ENCODE measurements at regions not wholly inside any gene's neighbourhood (a gene's known extent, or its start where the extent isn't known, plus 50 kb on each side); places are given as distances from the start of the nearest gene placed in this dataset.

DNA sequence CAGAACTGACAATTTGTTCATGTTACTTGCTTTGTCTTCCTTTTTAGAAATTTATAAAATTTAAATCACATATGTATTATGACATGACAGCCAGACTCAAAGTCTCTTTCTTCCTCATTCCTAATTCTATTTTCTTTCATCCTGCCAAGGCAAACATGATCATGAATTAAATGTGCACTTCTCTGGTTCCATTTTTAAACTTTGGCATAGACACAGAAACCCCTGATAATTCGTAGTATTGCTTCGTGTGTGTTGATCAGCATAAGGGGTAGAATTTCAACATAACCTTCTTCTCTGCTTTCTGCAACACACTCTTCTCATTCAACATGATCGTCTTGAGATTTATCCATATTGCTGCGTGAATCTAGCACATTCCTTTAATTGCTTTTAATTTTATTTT, 156.5 kb downstream of the AIPL1 start:
- intact Hi-C loops (cut with micrococcal nuclease): no loop called here

DNA sequence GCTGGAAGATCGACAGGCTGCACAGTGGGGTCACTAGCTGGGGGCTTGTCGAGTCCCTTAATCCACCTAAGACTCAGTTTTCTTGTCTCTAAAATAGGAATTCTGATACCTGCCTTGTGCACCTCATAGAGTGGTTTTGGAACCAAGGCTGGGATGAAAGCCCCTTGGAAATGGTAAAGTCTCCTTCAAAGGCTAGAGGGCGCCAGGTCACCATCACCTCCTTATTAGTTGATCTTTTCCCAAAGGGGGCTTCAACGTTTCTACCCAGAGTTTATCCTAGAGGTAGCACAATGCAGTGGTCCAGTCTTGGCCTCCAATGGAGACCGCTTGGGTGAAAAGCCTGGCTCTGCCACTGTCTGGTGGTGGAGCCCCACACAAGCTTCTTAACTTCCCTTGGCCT, 158.2 kb downstream of the AIPL1 start:
- Histone ChIP-seq H2AFZ (ENCODE audit: low read depth, low read length) (no peak overlapping the region), H3K79me2 (ENCODE audit: control insufficient read depth, insufficient read depth, low read length) (no peaks in the 10 kb centered on the region), H3K4me1 (ENCODE audit: control insufficient read depth, extremely low read depth, insufficient read depth, low read length) (no peaks in the 10 kb centered on the region), H3K9me1 (replicated peaks; ENCODE audit: control insufficient read depth, extremely low read depth, insufficient read depth, low read length) (no peaks in the 10 kb centered on the region), H3K27ac (ENCODE audit: insufficient read depth, low read depth, low read length) (no peak overlapping the region), H3K4me2 (ENCODE audit: insufficient read depth, low read length) (no peak overlapping the region), H3K9ac (replicated peaks; ENCODE audit: extremely low read depth, insufficient read depth, low read length) (no peak overlapping the region), H4K20me1 (replicated peaks; ENCODE audit: control insufficient read depth, extremely low read depth, insufficient read depth, low read length) (no peaks in the 10 kb centered on the region), H3K36me3 (ENCODE audit: control insufficient read depth in 2 of 2, extremely low read depth in 1 of 2, insufficient read depth in 2 of 2, low read length in 2 of 2) (no peaks in the 10 kb centered on the region), H3K27me3 (ENCODE audit: control insufficient read depth in 2 of 2, insufficient read depth in 2 of 2, low read length in 2 of 2) (peaks cover 0 to 2% of the 10 kb centered on the region in 2 experiments), H3K4me3 (replicated peaks in 1 of 3; ENCODE audit: insufficient read depth in 1 of 3, low read depth in 1 of 3, low read length in 3 of 3) (no peak overlapping the region), H3K9me3 (replicated peaks; ENCODE audit: control insufficient read depth, insufficient read depth, low read length) (no peaks in the 10 kb centered on the region)
- CTCF ChIA-PET: interaction anchor here (1.0 kb wide), 1 partner anchor 10 kb away, joined by 3 read pairs; no protein-coding TSS in a partner anchor
- no peak for DNase-seq (ENCODE audit: low read depth, low spot score)
- TF ChIP-seq MYC (IDR thresholded peaks at IDR 0.05; ENCODE audit: low read depth, low read length): no peak
- TF ChIP-seq POLR2AphosphoS5 (IDR thresholded peaks at IDR 0.05; ENCODE audit: insufficient read depth, low read depth, low read length): no peak
- no peak for TF ChIP-seq JUN (IDR thresholded peaks at IDR 0.05; ENCODE audit: borderline replicate concordance, insufficient read depth, insufficient read length, low read depth)
- TF ChIP-seq, protein P1, sequence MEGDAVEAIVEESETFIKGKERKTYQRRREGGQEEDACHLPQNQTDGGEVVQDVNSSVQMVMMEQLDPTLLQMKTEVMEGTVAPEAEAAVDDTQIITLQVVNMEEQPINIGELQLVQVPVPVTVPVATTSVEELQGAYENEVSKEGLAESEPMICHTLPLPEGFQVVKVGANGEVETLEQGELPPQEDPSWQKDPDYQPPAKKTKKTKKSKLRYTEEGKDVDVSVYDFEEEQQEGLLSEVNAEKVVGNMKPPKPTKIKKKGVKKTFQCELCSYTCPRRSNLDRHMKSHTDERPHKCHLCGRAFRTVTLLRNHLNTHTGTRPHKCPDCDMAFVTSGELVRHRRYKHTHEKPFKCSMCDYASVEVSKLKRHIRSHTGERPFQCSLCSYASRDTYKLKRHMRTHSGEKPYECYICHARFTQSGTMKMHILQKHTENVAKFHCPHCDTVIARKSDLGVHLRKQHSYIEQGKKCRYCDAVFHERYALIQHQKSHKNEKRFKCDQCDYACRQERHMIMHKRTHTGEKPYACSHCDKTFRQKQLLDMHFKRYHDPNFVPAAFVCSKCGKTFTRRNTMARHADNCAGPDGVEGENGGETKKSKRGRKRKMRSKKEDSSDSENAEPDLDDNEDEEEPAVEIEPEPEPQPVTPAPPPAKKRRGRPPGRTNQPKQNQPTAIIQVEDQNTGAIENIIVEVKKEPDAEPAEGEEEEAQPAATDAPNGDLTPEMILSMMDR (IDR thresholded peaks at IDR 0.05; ENCODE audit: extremely low read depth in 1 of 2, insufficient read depth in 1 of 2, low read depth in 1 of 2, low read length in 2 of 2): peak in 1 of 2 donors; percentile 22
- BruUV-seq (replicated peaks): no TSS peak
- dilution Hi-C loops (cut with MboI; ENCODE audit: extremely low pct_ligation_motif_present, low sequenced_read_pairs) (no loop called here), intact Hi-C loops (cut with micrococcal nuclease) (loop anchor here (1.0 kb wide), 1 partner anchor 137 kb away; no protein-coding TSS in a partner anchor)
- no peak for FAIRE-seq
- POLR2A ChIA-PET: no interaction called here

More for the DNA sequence above, 156.5 kb downstream of the AIPL1 start:
- POLR2A ChIA-PET: no interaction called here
- no peak overlapping the region for H3K4me2 ChIP-seq (ENCODE audit: insufficient read depth, low read length)
- CTCF ChIA-PET: interaction anchor here (1.4 kb wide), 1 partner anchor 9 kb away, joined by 5 read pairs; no protein-coding TSS in a partner anchor
- H2AFZ ChIP-seq (ENCODE audit: low read depth, low read length): no peak overlapping the region
- no peak overlapping the region for H3K9ac ChIP-seq (replicated peaks; ENCODE audit: extremely low read depth, insufficient read depth, low read length)
- FAIRE-seq (no peak), DNase-seq (ENCODE audit: low read depth, low spot score) (no peak)
- peaks cover 0 to 2% of the 10 kb centered on the region in 2 experiments for H3K27me3 ChIP-seq (ENCODE audit: control insufficient read depth in 2 of 2, insufficient read depth in 2 of 2, low read length in 2 of 2)
- no peaks in the 10 kb centered on the region for H3K4me1 ChIP-seq (ENCODE audit: control insufficient read depth, extremely low read depth, insufficient read depth, low read length)
- no peaks in the 10 kb centered on the region for H3K79me2 ChIP-seq (ENCODE audit: control insufficient read depth, insufficient read depth, low read length)
- no peaks in the 10 kb centered on the region for H3K9me3 ChIP-seq (replicated peaks; ENCODE audit: control insufficient read depth, insufficient read depth, low read length)
- no peaks in the 10 kb centered on the region for H4K20me1 ChIP-seq (replicated peaks; ENCODE audit: control insufficient read depth, extremely low read depth, insufficient read depth, low read length)
- no peaks in the 10 kb centered on the region for H3K9me1 ChIP-seq (replicated peaks; ENCODE audit: control insufficient read depth, extremely low read depth, insufficient read depth, low read length)
- no TSS peak for BruUV-seq (replicated peaks)
- no peak overlapping the region for H3K4me3 ChIP-seq (replicated peaks in 1 of 3; ENCODE audit: insufficient read depth in 1 of 3, low read depth in 1 of 3, low read length in 3 of 3)
- TF ChIP-seq, protein P1 (IDR thresholded peaks at IDR 0.05; ENCODE audit: extremely low read depth in 1 of 2, insufficient read depth in 1 of 2, low read depth in 1 of 2, low read length in 2 of 2): no peak
- dilution Hi-C loops (cut with MboI; ENCODE audit: extremely low pct_ligation_motif_present, low sequenced_read_pairs): no loop called here
- no peaks in the 10 kb centered on the region for H3K36me3 ChIP-seq (ENCODE audit: control insufficient read depth in 2 of 2, extremely low read depth in 1 of 2, insufficient read depth in 2 of 2, low read length in 2 of 2)
- no peak overlapping the region for H3K27ac ChIP-seq (ENCODE audit: insufficient read depth, low read depth, low read length)
